Esophagus squamous epithelium (tissue), 5 donors: ENCODE measurements at regions not wholly inside any gene's neighbourhood (a gene's known extent, or its start where the extent isn't known, plus 50 kb on each side); places are given as distances from the start of the nearest gene placed in this dataset.

Experiments
- DNase-seq: peaks from one replicate; lab custom pipeline; 2025; lab: John Stamatoyannopoulos, UW
- H3K27ac ChIP-seq, 4 donors: fragments of 200-600 bp; sonication (generic); one replicate each; pipeline ENCODE4 v1.5.1; 2016 to 2019; ENCODE audit warnings: mild to moderate bottlenecking in 1 of 4
- H3K27me3 ChIP-seq, 4 donors: fragments of 200-600 bp; sonication (generic); 1 replicate in 3 of 4; 2 replicates in 1 of 4; pipeline versions ENCODE4 v1.5.1 to v1.6.0; 2017 to 2021; ENCODE audit warnings: antibody characterized with exemption in 1 of 4
- H3K36me3 ChIP-seq, 3 donors: fragments of 200-600 bp; sonication (generic); one replicate each; pipeline ENCODE4 v1.5.1; 2016 to 2019
- H3K4me1 ChIP-seq, 3 donors: fragments of 200-600 bp; sonication (generic); one replicate each; pipeline ENCODE4 v1.5.1; 2017 to 2019
- H3K4me3 ChIP-seq, 4 donors: fragments of 200-600 bp; sonication (generic); 1 replicate in 3 of 4; 2 replicates in 1 of 4; pipeline ENCODE4 v1.5.1; 2016 to 2019; ENCODE audit warnings: mild to moderate bottlenecking in 2 of 4, moderate library complexity in 1 of 4
- H3K9me3 ChIP-seq, 3 donors: fragments of 200-600 bp; sonication (generic); one replicate each; pipeline ENCODE4 v1.5.1; 2016 to 2019
- CTCF ChIP-seq, 6 experiments: fragments of 450-650 bp in 4 of 6; fragments of 200-600 bp in 2 of 6; sonication (generic) in 2 of 6; IDR thresholded peaks; one replicate each; pipeline ENCODE4 v1.5.1; 2016 to 2019; ENCODE audit warnings: antibody characterized with exemption in 6 of 6, mild to moderate bottlenecking in 4 of 6, moderate library complexity in 4 of 6
- POLR2A ChIP-seq, 4 donors: fragments of 450-650 bp; IDR thresholded peaks; one replicate each; pipeline ENCODE4 v1.6.1; 2017; ENCODE audit warnings: antibody characterized with exemption in 4 of 4, mild to moderate bottlenecking in 4 of 4, moderate library complexity in 3 of 4
- WGBS, 2 donors: methylation state at CpG; one replicate each; pipeline ENCODE4 v1.1.5; 2018; 5-methylcytosine and 5-hydroxymethylcytosine counted together
- intact Hi-C: fragments of 100-400 bp; cut with DNase I; formaldehyde crosslinking; loops from one replicate; pipeline ENCODE4 v1.15.0; 2022
- donor health status: DM: yes; HTN: yes; CAD: no.

GRCh38 chr4:65973186-65973585 lies 302.9 kb upstream of the EPHA5 start:
- H3K36me3 ChIP-seq, result no peaks in the 10 kb centered on the region

GRCh38 chr4:65971686-65972085 lies 301.4 kb upstream of the EPHA5 start:
- Histone ChIP-seq H3K9me3 (peaks cover 0 to 6% (median 0%) of the 10 kb centered on the region in 3 donors), H3K27ac (no peak overlapping the region), H3K4me1 (no peaks in the 10 kb centered on the region), H3K4me3 (no peak overlapping the region), H3K27me3 (no peaks in the 10 kb centered on the region), H3K36me3 (no peaks in the 10 kb centered on the region)
- intact Hi-C loops, result no loop called here
- 52 to 56% methylated on average over 2 of the region's 2 CpGs for WGBS, 2 donors
- TF ChIP-seq POLR2A (IDR thresholded peaks at IDR 0.05) (no peak), CTCF (IDR thresholded peaks at IDR 0.05) (no peak)
- DNase-seq, result no peak

More at GRCh38 chr4:65973186-65973585, 302.9 kb upstream of the EPHA5 start:
- intact Hi-C loops, result no loop called here
- H3K4me3 ChIP-seq, result no peak overlapping the region
- no peak for TF ChIP-seq CTCF (IDR thresholded peaks at IDR 0.05)
- no peak for TF ChIP-seq POLR2A (IDR thresholded peaks at IDR 0.05)
- H3K4me1 ChIP-seq, result no peaks in the 10 kb centered on the region
- no peaks in the 10 kb centered on the region for H3K27me3 ChIP-seq
- peaks cover 0 to 13% (median 0%) of the 10 kb centered on the region in 3 donors for H3K9me3 ChIP-seq
- no peak for DNase-seq
- H3K27ac ChIP-seq, result no peak overlapping the region
- WGBS, 2 donors, result 53 to 54% methylated on average over 9 of the region's 9 CpGs

GRCh38 chr4:65968831-65969558 lies 298.7 kb upstream of the EPHA5 start:
- no peak overlapping the region for H3K4me3 ChIP-seq
- DNase-seq, result no peak
- H3K27me3 ChIP-seq, result no peaks in the 10 kb centered on the region
- TF ChIP-seq CTCF (IDR thresholded peaks at IDR 0.05) (no peak), POLR2A (IDR thresholded peaks at IDR 0.05) (no peak)
- H3K36me3 ChIP-seq, result no peaks in the 10 kb centered on the region
- intact Hi-C loops, result no loop called here
- no peaks in the 10 kb centered on the region for H3K4me1 ChIP-seq
- no peaks in the 10 kb centered on the region for H3K9me3 ChIP-seq
- WGBS, 2 donors, result 30 to 38% methylated on average over 7 of the region's 7 CpGs
- H3K27ac ChIP-seq, result no peak overlapping the region

- TF ChIP-seq CTCF (IDR thresholded peaks at IDR 0.05) (no peak), POLR2A (IDR thresholded peaks at IDR 0.05) (no peak)
- intact Hi-C loops, result no loop called here
- Histone ChIP-seq H3K4me3 (no peak overlapping the region), H3K9me3 (no peaks in the 10 kb centered on the region), H3K27ac (no peak overlapping the region), H3K27me3 (no peaks in the 10 kb centered on the region), H3K4me1 (no peaks in the 10 kb centered on the region), H3K36me3 (no peaks in the 10 kb centered on the region)
- DNase-seq, result no peak
- WGBS, 2 donors, result 15 to 26% methylated on average over 1 of the region's 1 CpG
Observed at GRCh38 chr4:65960751-65961150, 290.5 kb upstream of the EPHA5 start.

DNA sequence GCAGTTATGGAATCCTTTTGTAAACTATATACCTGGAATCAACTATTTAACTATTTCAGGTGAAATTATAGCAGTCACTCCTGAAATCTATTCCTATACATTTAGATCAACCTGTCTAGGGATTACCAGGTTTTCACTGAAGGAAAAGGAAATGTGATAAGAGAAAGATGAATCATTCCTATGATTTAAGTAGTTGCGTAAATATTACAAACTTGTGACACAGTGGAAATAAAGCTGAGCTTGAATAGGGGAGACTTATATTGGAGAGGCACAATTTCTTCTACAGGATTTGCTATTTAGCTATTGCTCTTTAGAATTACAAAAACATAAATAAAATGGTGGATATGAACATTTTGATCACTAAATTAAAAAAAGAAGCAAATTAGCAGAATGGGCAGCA lies 284.1 kb upstream of the EPHA5 start:
- Histone ChIP-seq H3K27ac (no peak overlapping the region), H3K4me3 (no peak overlapping the region), H3K9me3 (no peaks in the 10 kb centered on the region), H3K4me1 (no peaks in the 10 kb centered on the region), H3K36me3 (no peaks in the 10 kb centered on the region), H3K27me3 (no peaks in the 10 kb centered on the region)
- no peak for DNase-seq
- WGBS, 2 donors, result 82 to 85% methylated on average over 1 of the region's 1 CpG
- TF ChIP-seq POLR2A (IDR thresholded peaks at IDR 0.05), result no peak
- TF ChIP-seq CTCF (IDR thresholded peaks at IDR 0.05), result no peak
- intact Hi-C loops, result no loop called here
